ENCODE measurements at regions not wholly inside any gene's neighbourhood (a gene's known extent, or its start where the extent isn't known, plus 50 kb on each side); places are given as distances from the start of the nearest gene placed in this dataset.
"Not testable (repeated sequence)": the region's sequence is repeated elsewhere in the genome, so short reads cannot be mapped to it uniquely, and the experiment has no call there.

- DNase-seq (ENCODE audit: low read depth in 2 of 2): no peak
Observed at GRCh38 chr18:22816266-22817176, 116.6 kb upstream of the RBBP8 start.

DNA sequence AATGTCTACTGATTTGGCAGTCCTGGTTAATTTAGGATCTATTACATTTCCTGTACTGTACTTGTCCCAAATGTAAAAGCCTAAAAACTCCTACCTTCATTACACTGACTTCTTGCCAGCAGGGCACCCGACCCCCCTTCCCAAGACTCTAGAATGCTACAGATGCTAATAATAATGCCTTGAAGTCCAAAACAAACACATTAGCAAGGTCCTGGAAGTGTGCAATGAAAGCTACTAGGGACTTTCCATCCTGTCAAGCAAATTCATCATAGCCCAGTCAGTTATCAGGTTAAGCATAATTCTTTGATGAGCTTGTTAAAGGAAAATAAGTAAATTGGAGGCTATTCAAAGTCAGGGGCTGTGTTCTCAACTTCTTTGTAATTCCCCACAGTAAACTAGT, 115.3 kb upstream of the RBBP8 start:
- DNase-seq (ENCODE audit: low read depth in 2 of 2): no peak

GRCh38 chr18:22822024-22822423, 111.1 kb upstream of the RBBP8 start:
- no peak for DNase-seq (ENCODE audit: low read depth in 2 of 2)

GRCh38 chr18:22822841-22823508, 110.2 kb upstream of the RBBP8 start:
- no peak for DNase-seq (ENCODE audit: low read depth in 2 of 2)

DNA sequence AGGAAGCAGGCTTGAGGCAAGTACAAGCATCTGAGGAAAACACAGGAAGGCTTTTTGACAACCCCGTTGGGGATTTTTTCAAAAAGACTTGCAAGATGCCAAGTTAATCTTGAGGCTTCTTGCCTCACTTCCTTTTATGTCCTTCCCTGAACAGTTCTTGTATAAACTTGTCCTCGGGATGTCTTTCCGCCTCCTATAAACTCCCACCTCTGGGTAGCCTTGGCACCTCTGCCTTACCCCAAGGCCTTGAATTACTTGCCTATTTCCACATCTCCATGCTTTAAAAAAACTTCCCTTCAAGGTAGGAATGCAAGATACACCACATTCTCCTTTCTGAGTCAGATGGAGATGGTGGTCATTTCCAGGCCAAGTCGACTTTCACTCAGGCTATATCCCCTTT, 106.4 kb upstream of the RBBP8 start:
- no peak for DNase-seq (ENCODE audit: low read depth in 2 of 2)

- DNase-seq (ENCODE audit: low read depth in 2 of 2): no peak
Observed at GRCh38 chr18:22827216-22827615, 105.9 kb upstream of the RBBP8 start.

DNA sequence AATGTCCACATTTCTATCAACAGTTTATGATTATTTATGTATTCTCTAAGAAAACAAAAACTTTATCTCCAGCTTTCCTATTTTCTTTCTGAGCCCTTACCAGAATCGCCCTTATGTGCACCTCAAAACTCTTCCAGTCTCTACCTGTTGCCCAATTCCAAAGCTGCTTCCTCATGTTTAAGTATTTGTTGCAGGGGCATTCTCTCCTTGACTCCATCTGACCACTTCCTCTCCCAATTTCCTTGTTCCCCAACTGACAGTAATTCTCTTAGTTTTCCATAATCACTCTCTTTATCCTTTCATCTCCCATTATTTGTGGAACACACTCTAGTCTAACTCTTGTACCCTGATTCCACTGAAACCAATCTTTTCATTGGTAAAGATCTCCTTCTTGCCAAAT, 105.4 kb upstream of the RBBP8 start:
- DNase-seq (ENCODE audit: low read depth in 2 of 2): no peak

- no peak for DNase-seq (ENCODE audit: low read depth in 2 of 2)
Observed at GRCh38 chr18:22828171-22828570, 105.0 kb upstream of the RBBP8 start.

GRCh38 chr18:22828583-22828982, 104.5 kb upstream of the RBBP8 start:
- not testable (repeated sequence) for DNase-seq (ENCODE audit: low read depth in 2 of 2)

DNA sequence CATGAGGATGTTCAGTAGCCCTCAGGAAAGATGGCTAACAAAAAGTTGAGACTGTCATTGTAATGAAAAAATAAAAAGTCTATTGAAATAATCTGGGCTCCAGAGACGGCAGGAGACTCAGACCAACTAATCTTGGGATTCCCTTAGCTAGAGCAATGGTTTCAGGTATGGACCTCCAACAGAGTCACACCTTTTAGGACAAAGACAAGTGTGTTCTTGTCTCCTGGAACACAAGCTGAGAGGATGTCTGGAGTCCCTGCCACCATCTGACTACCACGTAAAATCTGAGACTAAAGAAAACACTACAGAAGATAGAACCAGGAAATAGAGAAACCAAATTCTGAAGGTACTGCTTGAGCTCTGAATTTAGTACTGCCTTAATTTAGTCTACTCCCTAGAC, 103.3 kb upstream of the RBBP8 start:
- DNase-seq (ENCODE audit: low read depth in 2 of 2): no peak

- no peak for DNase-seq (ENCODE audit: low read depth in 2 of 2)
Observed at GRCh38 chr18:22830511-22830910, 102.6 kb upstream of the RBBP8 start.

DNA sequence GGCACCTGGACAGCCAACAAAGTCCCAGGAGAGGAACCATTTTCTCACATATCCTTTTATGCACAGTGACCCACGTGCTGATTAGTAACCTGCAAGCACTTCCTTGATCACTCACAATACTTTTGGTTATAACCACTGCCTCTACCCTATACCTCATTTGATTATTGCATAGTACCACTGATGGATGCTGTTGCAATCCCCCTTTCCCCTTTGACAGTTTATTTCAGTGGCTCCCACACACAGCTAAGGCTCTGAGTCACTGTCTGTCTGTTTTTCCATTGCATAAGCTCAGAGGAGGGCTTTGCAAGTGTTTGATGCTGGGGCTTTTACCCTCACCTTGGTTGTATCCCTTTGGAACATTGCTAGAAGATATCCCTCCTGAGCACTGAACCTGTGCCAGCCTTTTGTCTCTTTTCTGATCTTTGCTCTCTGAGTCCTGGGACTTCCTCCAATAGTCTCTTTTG, 101.7 kb upstream of the RBBP8 start:
- peak in 1 of 2 experiments; percentile 40 for DNase-seq (ENCODE audit: low read depth in 2 of 2)

- DNase-seq (ENCODE audit: low read depth in 2 of 2): no peak
Observed at GRCh38 chr18:22836932-22837331, 96.2 kb upstream of the RBBP8 start.

DNA sequence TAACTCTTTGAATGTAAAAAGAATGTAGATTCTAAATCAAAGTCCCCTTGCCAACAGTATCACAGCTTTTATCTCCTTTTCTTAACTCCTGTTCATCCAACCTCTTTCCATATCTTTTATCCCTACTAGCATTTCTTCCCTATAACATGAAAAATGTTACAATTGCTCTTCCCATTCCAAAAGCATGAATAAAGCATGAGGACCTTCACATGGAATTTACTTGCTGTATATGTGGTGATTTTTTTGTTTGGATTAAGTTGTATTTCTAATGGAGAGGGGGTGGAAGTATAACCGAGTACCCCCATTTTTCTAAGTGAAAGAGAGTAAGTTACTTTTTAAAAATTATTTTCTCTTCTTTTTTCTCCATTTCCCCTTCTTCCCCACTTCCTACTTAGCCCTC, 94.9 kb upstream of the RBBP8 start:
- no peak for DNase-seq (ENCODE audit: low read depth in 2 of 2)

DNA sequence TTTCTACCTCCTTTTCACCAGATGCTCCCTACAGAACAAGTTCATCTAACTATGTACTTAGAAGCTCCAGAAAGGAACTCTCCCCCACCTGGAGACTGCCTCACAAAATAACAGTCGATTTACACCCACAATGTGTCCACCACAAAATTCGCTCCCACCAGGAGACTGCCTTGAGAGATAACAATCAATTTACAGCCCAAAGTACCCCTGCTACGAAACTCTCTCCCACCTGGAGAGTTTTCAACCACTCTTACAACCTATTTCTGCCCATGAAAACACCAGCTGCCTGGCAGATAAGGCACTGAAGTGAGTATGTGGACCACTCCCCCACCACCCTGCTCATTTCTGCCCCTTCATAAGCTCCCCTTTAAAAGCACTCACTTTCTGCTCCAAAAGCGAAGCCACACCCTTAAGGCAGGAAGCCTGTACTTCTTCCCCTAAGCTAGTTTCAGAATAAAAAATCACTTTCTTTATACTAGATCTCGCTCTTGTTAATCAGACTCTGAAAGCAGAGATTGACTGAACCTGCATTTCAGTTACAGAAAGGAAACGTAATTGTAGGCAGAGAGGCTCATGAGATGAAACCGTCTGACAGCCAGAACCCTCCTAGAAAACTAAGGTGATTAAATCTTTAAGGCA, 94.4 kb upstream of the RBBP8 start:
- DNase-seq (ENCODE audit: low read depth in 2 of 2): no peak

- no peak for DNase-seq (ENCODE audit: low read depth in 2 of 2)
Observed at GRCh38 chr18:22839340-22839821, 93.7 kb upstream of the RBBP8 start.

GRCh38 chr18:22840606-22841144, 92.5 kb upstream of the RBBP8 start:
- DNase-seq (ENCODE audit: low read depth in 2 of 2): peak; percentile 42 to 44

DNA sequence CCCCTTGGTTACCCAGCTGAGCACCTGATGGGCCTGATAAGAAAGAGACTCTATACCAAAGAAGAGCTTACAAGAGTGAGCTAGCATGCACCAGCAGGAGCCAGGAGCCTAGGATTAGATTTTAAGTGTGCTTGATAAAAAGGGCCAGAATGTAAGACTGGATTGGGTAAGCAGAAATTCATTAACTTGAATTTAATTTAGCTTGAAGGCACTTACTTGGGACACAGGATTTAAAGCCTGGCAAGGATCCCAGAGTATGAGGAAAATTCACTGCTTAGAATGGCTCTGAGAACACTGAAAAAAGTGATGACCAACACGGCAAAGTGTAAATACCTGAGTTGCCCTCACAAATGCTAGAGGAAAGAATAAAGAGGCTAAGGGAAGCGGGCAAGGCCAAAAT, 91.3 kb upstream of the RBBP8 start:
- no peak for DNase-seq (ENCODE audit: low read depth in 2 of 2)

- DNase-seq (ENCODE audit: low read depth in 2 of 2): no peak
Observed at GRCh38 chr18:22844190-22844589, 88.9 kb upstream of the RBBP8 start.

DNA sequence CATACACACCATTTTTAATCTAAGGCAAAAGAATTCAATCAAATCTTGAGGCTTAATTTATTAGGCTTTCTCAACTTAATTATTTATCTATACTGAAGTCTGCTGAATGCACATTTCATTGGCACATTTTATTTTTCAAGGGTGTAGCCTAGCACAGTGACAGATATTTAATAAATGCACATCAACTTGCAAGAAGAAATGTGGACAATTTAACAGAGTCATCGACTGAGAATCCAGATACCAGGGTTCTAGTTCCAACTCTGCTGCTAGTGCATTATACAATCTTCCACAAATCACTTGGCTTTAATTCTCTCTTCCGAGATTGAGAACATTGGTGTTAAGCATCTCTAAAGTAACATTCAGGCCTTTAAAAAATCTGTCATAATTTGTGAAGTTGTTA, 88.5 kb upstream of the RBBP8 start:
- no peak for DNase-seq (ENCODE audit: low read depth in 2 of 2)

DNA sequence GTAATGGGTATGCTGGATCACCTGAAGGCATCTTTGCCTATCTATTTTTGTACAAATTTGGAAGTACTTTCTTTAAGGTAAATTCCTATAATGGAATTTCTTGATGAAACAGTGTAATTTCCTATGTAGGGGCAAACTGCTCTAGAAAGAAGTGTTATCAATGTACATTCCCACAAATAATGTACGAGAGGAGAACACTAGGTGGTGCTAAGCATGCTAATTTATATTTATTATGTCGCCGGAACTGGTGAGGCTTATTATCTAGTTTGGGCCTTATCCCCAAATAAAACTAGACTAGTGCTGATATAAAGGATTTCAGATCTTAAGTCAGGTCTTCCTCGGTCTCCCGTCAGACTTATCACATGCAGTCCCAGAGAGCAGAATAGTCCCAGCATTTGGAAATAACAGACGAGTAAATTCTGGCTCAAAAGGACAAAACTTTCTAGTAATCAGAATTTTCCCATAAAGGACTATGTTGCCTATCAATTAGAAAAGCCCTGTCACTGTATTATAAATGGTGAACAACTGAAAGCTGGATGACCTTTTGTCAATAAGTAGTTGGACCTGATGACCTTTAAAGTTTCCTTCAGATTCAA, 86.9 kb upstream of the RBBP8 start:
- no peak for DNase-seq (ENCODE audit: low read depth in 2 of 2)

DNA sequence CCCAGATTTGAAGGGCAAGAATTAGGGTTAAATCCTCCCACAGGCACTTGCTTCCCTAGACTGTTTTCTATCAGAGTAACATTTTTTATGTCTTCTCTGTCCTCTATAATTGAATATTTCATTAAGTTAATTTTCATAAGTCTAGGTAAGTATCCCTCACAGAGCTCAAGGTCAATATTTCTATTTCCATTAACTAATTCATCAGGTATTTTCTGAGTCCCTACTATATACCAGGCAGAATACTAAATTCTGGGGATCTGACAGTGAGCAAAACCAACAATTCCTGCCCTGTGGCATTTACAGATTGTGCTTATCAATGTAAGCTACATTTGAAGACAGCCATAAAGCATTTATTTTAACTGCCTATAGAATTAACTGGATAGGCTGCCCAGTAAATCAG, 86.4 kb upstream of the RBBP8 start:
- no peak for DNase-seq (ENCODE audit: low read depth in 2 of 2)

Data from fibroblast of skin of left quadriceps (primary cell).